GM06990 (cell line): ENCODE measurements at regions not wholly inside any gene's neighbourhood (a gene's known extent, or its start where the extent isn't known, plus 50 kb on each side); places are given as distances from the start of the nearest gene placed in this dataset.

Experiments
- DNase-seq: peaks from one replicate; pipeline ENCODE4 v3.0.0-alpha.2; 2011; ENCODE audit not compliant: insufficient read length; ENCODE audit errors: extremely low read depth
- H3K27me3 ChIP-seq: replicated peaks from 2 replicates; pipeline ENCODE4 v1.6.0; 2011; ENCODE audit warnings: low read length; ENCODE audit not compliant: control insufficient read depth, insufficient read depth
- H3K36me3 ChIP-seq: 2 replicates; pipeline ENCODE4 v1.5.1; 2011; ENCODE audit warnings: low read length; ENCODE audit not compliant: control insufficient read depth, insufficient read depth
- H3K4me3 ChIP-seq: replicated peaks from 2 replicates; pipeline ENCODE4 v1.5.1; 2011; ENCODE audit warnings: low read depth, mild to moderate bottlenecking, control low read depth, low read length
- TF ChIP-seq, protein P1 (sequence below): IDR thresholded peaks from 2 replicates; pipeline ENCODE4 v1.5.1; 2011; ENCODE audit warnings: low read length, control low read depth, mild to moderate bottlenecking, inconsistent platforms; ENCODE audit not compliant: insufficient read depth, poor library complexity, severe bottlenecking

DNA sequence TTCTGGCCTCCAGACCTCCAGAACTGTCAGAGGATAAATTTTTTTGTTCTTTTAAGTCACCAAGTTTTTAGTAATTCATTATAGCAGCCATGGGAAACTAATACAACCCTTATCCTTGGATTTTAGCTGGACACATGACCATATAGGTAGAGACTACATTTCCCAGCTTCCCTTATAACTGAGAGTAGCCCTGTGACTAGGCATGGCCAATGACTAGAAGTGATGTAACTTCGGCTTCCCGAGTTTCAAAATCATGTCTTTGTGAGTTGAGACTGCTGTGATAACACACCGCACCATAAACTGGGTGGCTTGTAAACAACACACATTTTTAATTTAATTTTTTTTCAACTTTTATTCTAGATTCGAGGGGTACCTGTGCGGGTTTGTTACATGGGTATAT is 134.0 kb upstream of the SERTAD2 start:
- Histone ChIP-seq H3K27me3 (no peaks in the 10 kb centered on the region), H3K4me3 (no peak overlapping the region), H3K36me3 (no peaks in the 10 kb centered on the region)
- DNase-seq = no peak
- TF ChIP-seq, protein P1, sequence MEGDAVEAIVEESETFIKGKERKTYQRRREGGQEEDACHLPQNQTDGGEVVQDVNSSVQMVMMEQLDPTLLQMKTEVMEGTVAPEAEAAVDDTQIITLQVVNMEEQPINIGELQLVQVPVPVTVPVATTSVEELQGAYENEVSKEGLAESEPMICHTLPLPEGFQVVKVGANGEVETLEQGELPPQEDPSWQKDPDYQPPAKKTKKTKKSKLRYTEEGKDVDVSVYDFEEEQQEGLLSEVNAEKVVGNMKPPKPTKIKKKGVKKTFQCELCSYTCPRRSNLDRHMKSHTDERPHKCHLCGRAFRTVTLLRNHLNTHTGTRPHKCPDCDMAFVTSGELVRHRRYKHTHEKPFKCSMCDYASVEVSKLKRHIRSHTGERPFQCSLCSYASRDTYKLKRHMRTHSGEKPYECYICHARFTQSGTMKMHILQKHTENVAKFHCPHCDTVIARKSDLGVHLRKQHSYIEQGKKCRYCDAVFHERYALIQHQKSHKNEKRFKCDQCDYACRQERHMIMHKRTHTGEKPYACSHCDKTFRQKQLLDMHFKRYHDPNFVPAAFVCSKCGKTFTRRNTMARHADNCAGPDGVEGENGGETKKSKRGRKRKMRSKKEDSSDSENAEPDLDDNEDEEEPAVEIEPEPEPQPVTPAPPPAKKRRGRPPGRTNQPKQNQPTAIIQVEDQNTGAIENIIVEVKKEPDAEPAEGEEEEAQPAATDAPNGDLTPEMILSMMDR = no peak

DNA sequence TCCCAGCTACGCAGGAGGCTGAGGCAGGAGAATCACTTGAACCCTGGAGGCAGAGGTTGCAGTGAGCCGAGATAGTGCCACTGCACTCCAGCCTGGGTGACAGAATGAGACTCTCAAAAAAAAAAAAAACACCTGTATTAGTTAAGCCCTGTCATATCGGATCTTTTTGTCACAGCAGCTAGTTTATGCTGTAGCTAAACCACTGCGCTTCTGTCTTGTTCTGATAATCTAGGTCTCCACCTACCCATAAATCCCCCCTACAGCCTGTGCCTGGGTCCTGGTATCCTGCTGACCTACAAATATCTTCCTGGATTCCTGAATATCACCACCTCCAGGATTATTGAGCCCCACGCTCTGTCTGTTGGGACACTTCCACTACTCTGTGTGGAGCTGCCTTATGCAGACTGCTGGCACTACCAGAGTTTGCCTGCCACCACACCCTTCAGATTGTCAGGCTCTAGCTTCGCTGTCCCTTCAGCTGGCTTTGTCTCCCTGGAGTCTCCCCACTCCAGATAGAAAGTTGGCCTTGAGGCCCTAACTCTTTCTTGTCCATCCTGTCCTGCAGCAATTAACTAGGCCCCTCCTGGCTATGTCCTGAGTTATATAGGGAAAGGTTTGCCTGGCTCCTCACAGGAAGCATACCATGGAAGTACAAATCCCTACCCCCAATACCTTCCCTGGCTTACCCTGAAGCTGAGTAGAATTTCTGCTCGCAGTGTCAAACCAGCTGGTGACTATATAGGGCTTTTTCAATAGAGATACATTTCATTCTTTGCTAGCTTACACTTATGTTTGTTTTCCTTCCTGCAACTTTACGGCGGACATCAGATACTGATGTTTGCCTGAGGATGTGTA is 136.0 kb upstream of the SERTAD2 start:
- H3K4me3 ChIP-seq = no peak overlapping the region
- TF ChIP-seq, protein P1 = no peak
- no peaks in the 10 kb centered on the region for H3K27me3 ChIP-seq
- no peak for DNase-seq
- no peaks in the 10 kb centered on the region for H3K36me3 ChIP-seq

DNA sequence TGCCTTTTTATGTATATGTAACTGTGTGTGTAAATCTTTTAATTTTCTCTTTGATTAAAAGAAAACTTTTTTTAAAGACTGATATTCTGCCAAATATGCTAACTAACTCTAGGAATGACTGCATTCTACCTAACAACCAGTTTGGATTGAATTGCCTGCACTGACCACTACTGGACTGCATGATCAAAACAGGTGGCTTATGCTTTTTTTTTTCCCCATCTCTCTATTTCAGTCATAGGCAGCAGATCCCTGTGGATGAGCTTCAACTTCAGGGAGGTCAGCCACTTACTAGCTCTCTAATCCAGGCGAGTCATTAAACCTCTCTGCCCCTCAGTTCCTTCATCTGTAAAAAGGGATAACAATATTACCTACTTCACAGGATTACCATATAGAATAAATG is 138.6 kb upstream of the SERTAD2 start:
- no peaks in the 10 kb centered on the region for H3K27me3 ChIP-seq
- no peak overlapping the region for H3K4me3 ChIP-seq
- DNase-seq = no peak
- H3K36me3 ChIP-seq = no peaks in the 10 kb centered on the region
- TF ChIP-seq, protein P1 = no peak

DNA sequence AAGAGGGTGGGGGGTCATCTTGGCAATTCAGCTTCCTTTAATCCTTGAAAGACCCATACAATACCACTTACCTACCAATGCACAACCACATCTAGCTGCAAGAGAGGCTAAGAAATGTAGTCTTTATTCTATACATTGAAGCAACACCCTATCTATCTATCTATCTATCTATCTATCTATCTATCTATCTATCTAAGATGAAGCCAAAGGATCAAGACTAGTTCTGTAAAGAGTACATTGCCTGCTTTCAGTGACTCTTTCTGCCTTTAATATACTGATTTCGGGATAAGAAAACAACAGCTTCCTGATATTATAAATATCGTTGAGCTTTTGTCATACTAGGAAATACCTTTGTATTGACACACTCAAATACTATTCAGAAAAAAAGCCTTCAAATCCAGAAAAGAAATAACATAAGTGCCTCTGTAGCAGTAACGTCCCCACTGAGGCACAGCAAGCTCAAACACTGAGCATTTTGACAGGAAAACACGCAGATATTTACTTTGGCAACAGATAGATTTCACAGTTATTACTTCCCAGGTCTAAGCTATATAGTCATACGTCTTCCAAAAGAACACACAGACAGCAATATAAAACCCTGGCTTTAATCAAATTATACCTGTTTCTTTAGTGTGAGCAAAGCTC is 139.4 kb upstream of the SERTAD2 start:
- Histone ChIP-seq H3K27me3 (no peaks in the 10 kb centered on the region), H3K4me3 (no peak overlapping the region), H3K36me3 (no peaks in the 10 kb centered on the region)
- TF ChIP-seq, protein P1 = no peak
- DNase-seq = no peak

DNA sequence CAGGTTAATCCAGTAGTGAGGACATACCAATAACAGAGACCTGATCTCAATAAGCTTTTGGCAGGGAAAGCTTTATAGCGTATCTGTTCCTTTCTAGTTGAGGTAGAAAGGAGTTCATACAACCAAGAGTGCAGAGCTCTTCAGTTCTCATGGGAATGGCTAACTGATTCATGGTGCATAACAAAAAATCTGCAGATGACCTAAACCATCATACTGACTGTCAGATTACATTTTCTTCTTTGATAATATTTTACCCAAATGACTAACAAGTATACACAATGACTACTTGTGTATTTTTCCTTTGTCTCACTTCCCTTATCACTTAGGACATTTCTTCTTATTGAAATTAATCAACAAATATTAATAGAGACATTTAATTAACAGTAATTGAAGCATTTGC is 140.0 kb upstream of the SERTAD2 start:
- H3K27me3 ChIP-seq = no peaks in the 10 kb centered on the region
- no peaks in the 10 kb centered on the region for H3K36me3 ChIP-seq
- no peak for DNase-seq
- no peak overlapping the region for H3K4me3 ChIP-seq
- TF ChIP-seq, protein P1 = no peak
